Esophagus squamous epithelium (tissue), 5 donors: ENCODE measurements at regions not wholly inside any gene's neighbourhood (a gene's known extent, or its start where the extent isn't known, plus 50 kb on each side); places are given as distances from the start of the nearest gene placed in this dataset.
A peak's percentile ranks its signal among the peaks of the same experiment; 100 is the strongest.

Experiments
- DNase-seq: peaks from one replicate; lab custom pipeline; 2025; lab: John Stamatoyannopoulos, UW
- H3K27ac ChIP-seq, 4 donors: fragments of 200-600 bp; sonication (generic); one replicate each; pipeline ENCODE4 v1.5.1; 2016 to 2019; ENCODE audit warnings: mild to moderate bottlenecking in 1 of 4
- H3K27me3 ChIP-seq, 4 donors: fragments of 200-600 bp; sonication (generic); 1 replicate in 3 of 4; 2 replicates in 1 of 4; pipeline versions ENCODE4 v1.5.1 to v1.6.0; 2017 to 2021; ENCODE audit warnings: antibody characterized with exemption in 1 of 4
- H3K36me3 ChIP-seq, 3 donors: fragments of 200-600 bp; sonication (generic); one replicate each; pipeline ENCODE4 v1.5.1; 2016 to 2019
- H3K4me1 ChIP-seq, 3 donors: fragments of 200-600 bp; sonication (generic); one replicate each; pipeline ENCODE4 v1.5.1; 2017 to 2019
- H3K4me3 ChIP-seq, 4 donors: fragments of 200-600 bp; sonication (generic); 1 replicate in 3 of 4; 2 replicates in 1 of 4; pipeline ENCODE4 v1.5.1; 2016 to 2019; ENCODE audit warnings: mild to moderate bottlenecking in 2 of 4, moderate library complexity in 1 of 4
- H3K9me3 ChIP-seq, 3 donors: fragments of 200-600 bp; sonication (generic); one replicate each; pipeline ENCODE4 v1.5.1; 2016 to 2019
- CTCF ChIP-seq, 6 experiments: fragments of 450-650 bp in 4 of 6; fragments of 200-600 bp in 2 of 6; sonication (generic) in 2 of 6; IDR thresholded peaks; one replicate each; pipeline ENCODE4 v1.5.1; 2016 to 2019; ENCODE audit warnings: antibody characterized with exemption in 6 of 6, mild to moderate bottlenecking in 4 of 6, moderate library complexity in 4 of 6
- POLR2A ChIP-seq, 4 donors: fragments of 450-650 bp; IDR thresholded peaks; one replicate each; pipeline ENCODE4 v1.6.1; 2017; ENCODE audit warnings: antibody characterized with exemption in 4 of 4, mild to moderate bottlenecking in 4 of 4, moderate library complexity in 3 of 4
- WGBS, 2 donors: methylation state at CpG; one replicate each; pipeline ENCODE4 v1.1.5; 2018; 5-methylcytosine and 5-hydroxymethylcytosine counted together
- intact Hi-C: fragments of 100-400 bp; cut with DNase I; formaldehyde crosslinking; loops from one replicate; pipeline ENCODE4 v1.15.0; 2022
- donor health status: DM: yes; HTN: yes; CAD: no.

GRCh38 chr10:78166261-78166660, 132.6 kb downstream of the RPS24 start:
- DNase-seq = no peak
- Histone ChIP-seq H3K4me3 (no peak overlapping the region), H3K9me3 (no peaks in the 10 kb centered on the region), H3K27ac (no peak overlapping the region), H3K36me3 (no peaks in the 10 kb centered on the region), H3K4me1 (peaks cover 0 to 12% (median 0%) of the 10 kb centered on the region in 3 donors), H3K27me3 (no peaks in the 10 kb centered on the region)
- intact Hi-C loops = no loop called here
- WGBS, 2 donors = 60 to 100% methylated on average over 1 to 3 of the region's 3 CpGs
- TF ChIP-seq CTCF (IDR thresholded peaks at IDR 0.05) (no peak), POLR2A (IDR thresholded peaks at IDR 0.05) (no peak)

GRCh38 chr10:78169214-78169613, 135.6 kb downstream of the RPS24 start:
- DNase-seq = no peak
- 48 to 59% methylated on average over 4 of the region's 4 CpGs for WGBS, 2 donors
- H3K9me3 ChIP-seq = no peaks in the 10 kb centered on the region
- no peaks in the 10 kb centered on the region for H3K36me3 ChIP-seq
- peak overlapping the region in 1 of 4 donors; percentile 47 for H3K27ac ChIP-seq
- intact Hi-C loops = no loop called here
- no peaks in the 10 kb centered on the region for H3K27me3 ChIP-seq
- peaks cover 0 to 37% (median 12%) of the 10 kb centered on the region in 3 donors for H3K4me1 ChIP-seq
- no peak overlapping the region for H3K4me3 ChIP-seq
- no peak for TF ChIP-seq POLR2A (IDR thresholded peaks at IDR 0.05)
- TF ChIP-seq CTCF (IDR thresholded peaks at IDR 0.05) = no peak

- Histone ChIP-seq H3K4me3 (no peak overlapping the region), H3K27me3 (no peaks in the 10 kb centered on the region), H3K4me1 (peaks cover 0 to 40% (median 12%) of the 10 kb centered on the region in 3 donors), H3K27ac (peak overlapping the region in 3 of 4 donors; percentile 61 to 88 (median 83)), H3K36me3 (no peaks in the 10 kb centered on the region), H3K9me3 (no peaks in the 10 kb centered on the region)
- TF ChIP-seq CTCF (IDR thresholded peaks at IDR 0.05) = no peak
- TF ChIP-seq POLR2A (IDR thresholded peaks at IDR 0.05) = no peak
- 45 to 53% methylated on average over 3 of the region's 3 CpGs for WGBS, 2 donors
- intact Hi-C loops = no loop called here
- no peak for DNase-seq
These were observed 136.4 kb downstream of the RPS24 start for GRCh38 chr10:78170026-78170475.

- Histone ChIP-seq H3K27ac (peak overlapping the region in 3 of 4 donors; percentile 71 to 88 (median 83)), H3K4me1 (peaks cover 0 to 49% (median 15%) of the 10 kb centered on the region in 3 donors), H3K27me3 (no peaks in the 10 kb centered on the region), H3K9me3 (no peaks in the 10 kb centered on the region), H3K36me3 (no peaks in the 10 kb centered on the region), H3K4me3 (no peak overlapping the region)
- TF ChIP-seq POLR2A (IDR thresholded peaks at IDR 0.05) (no peak), CTCF (IDR thresholded peaks at IDR 0.05) (no peak)
- intact Hi-C loops = no loop called here
- WGBS, 2 donors = 15 to 26% methylated on average over 4 to 6 of the region's 6 CpGs
- no peak for DNase-seq
These were observed 138.2 kb downstream of the RPS24 start for GRCh38 chr10:78171633-78172400.

GRCh38 chr10:78173360-78174015, 139.8 kb downstream of the RPS24 start:
- TF ChIP-seq POLR2A (IDR thresholded peaks at IDR 0.05) (no peak), CTCF (IDR thresholded peaks at IDR 0.05) (no peak)
- intact Hi-C loops = no loop called here
- Histone ChIP-seq H3K4me1 (peaks cover 0 to 50% (median 15%) of the 10 kb centered on the region in 3 donors), H3K9me3 (no peaks in the 10 kb centered on the region), H3K27me3 (no peaks in the 10 kb centered on the region), H3K4me3 (no peak overlapping the region), H3K27ac (no peak overlapping the region), H3K36me3 (no peaks in the 10 kb centered on the region)
- no peak for DNase-seq
- 69 to 85% methylated on average over 5 of the region's 6 CpGs for WGBS, 2 donors
